H9 (cell line): ENCODE measurements at regions not wholly inside any gene's neighbourhood (a gene's known extent, or its start where the extent isn't known, plus 50 kb on each side); places are given as distances from the start of the nearest gene placed in this dataset.

Source experiments
- DNase-seq: peaks from one replicate; pipeline ENCODE4 v3.0.0-alpha.2; 2017
- H2AFZ ChIP-seq: one replicate; pipeline ENCODE4 v1.6.1; 2013; ENCODE audit warnings: mild to moderate bottlenecking, low read length, control low read depth, moderate library complexity
- H2AK5ac ChIP-seq: 2 replicates; pipeline ENCODE4 v1.6.1; 2013; ENCODE audit warnings: low read length, control low read depth, mixed read lengths; ENCODE audit not compliant: insufficient read length
- H2BK120ac ChIP-seq: one replicate; pipeline ENCODE4 v1.6.1; 2013; ENCODE audit warnings: low read depth, mild to moderate bottlenecking, low read length, control low read depth, inconsistent platforms; ENCODE audit not compliant: poor library complexity, severe bottlenecking
- H2BK12ac ChIP-seq: 2 replicates; pipeline ENCODE4 v1.6.1; 2013; ENCODE audit warnings: low read length, control low read depth, mixed read lengths, low read depth; ENCODE audit not compliant: insufficient read length
- H2BK15ac ChIP-seq: 2 replicates; pipeline ENCODE4 v1.6.1; 2013; ENCODE audit warnings: low read depth, low read length, control low read depth
- H2BK20ac ChIP-seq: one replicate; pipeline ENCODE4 v1.6.1; 2013; ENCODE audit warnings: low read depth, mild to moderate bottlenecking, low read length, control low read depth, inconsistent platforms; ENCODE audit not compliant: poor library complexity, severe bottlenecking
- H2BK5ac ChIP-seq: 2 replicates; pipeline ENCODE4 v1.6.1; 2013; ENCODE audit warnings: low read length, control low read depth, mixed read lengths; ENCODE audit not compliant: insufficient read length
- H3K14ac ChIP-seq: 2 replicates; pipeline ENCODE4 v1.6.1; 2013; ENCODE audit warnings: low read length, control low read depth; ENCODE audit not compliant: insufficient read depth
- H3K18ac ChIP-seq: 2 replicates; pipeline ENCODE4 v1.6.1; 2013; ENCODE audit warnings: low read depth, mild to moderate bottlenecking, mixed read lengths, low read length, control low read depth; ENCODE audit not compliant: insufficient read length
- H3K23ac ChIP-seq: 2 replicates; pipeline ENCODE4 v1.6.1; 2013; ENCODE audit warnings: low read length, control low read depth, mixed read lengths, low read depth; ENCODE audit not compliant: insufficient read length
- H3K23me2 ChIP-seq: 2 replicates; pipeline ENCODE4 v1.6.1; 2013; ENCODE audit warnings: low read depth, mild to moderate bottlenecking, mixed read lengths, low read length, control low read depth; ENCODE audit not compliant: insufficient read length, poor library complexity, severe bottlenecking
- H3K27ac ChIP-seq: 2 replicates; pipeline ENCODE4 v1.5.1; 2013; ENCODE audit warnings: low read length, control low read depth, mixed read lengths, low read depth; ENCODE audit not compliant: insufficient read length
- H3K27me3 ChIP-seq: 2 replicates; pipeline ENCODE4 v1.6.1; 2013; ENCODE audit warnings: low read length, control low read depth, inconsistent platforms; ENCODE audit not compliant: insufficient read depth
- H3K4ac ChIP-seq: 2 replicates; pipeline ENCODE4 v1.6.1; 2013; ENCODE audit warnings: low read depth, mild to moderate bottlenecking, control low read depth, inconsistent platforms, low read length, moderate library complexity
- H3K4me1 ChIP-seq: 2 replicates; pipeline ENCODE4 v1.6.1; 2013; ENCODE audit warnings: low read length, control low read depth, inconsistent platforms; ENCODE audit not compliant: insufficient read depth
- H3K4me2 ChIP-seq: 2 replicates; pipeline ENCODE4 v1.6.1; 2013; ENCODE audit warnings: low read length, control low read depth, mixed read lengths; ENCODE audit not compliant: insufficient read length, insufficient read depth
- H3K56ac ChIP-seq: 2 replicates; pipeline ENCODE4 v1.6.1; 2013; ENCODE audit warnings: low read depth, mild to moderate bottlenecking, mixed read lengths, low read length, control low read depth; ENCODE audit not compliant: insufficient read length
- H3K79me1 ChIP-seq: 2 replicates; pipeline ENCODE4 v1.6.1; 2013; ENCODE audit warnings: low read depth, mild to moderate bottlenecking, moderate library complexity, low read length, control low read depth, inconsistent platforms; ENCODE audit not compliant: insufficient read depth, poor library complexity, severe bottlenecking
- H3K79me2 ChIP-seq: 2 replicates; pipeline ENCODE4 v1.6.1; 2013; ENCODE audit warnings: low read length, control low read depth, inconsistent platforms; ENCODE audit not compliant: insufficient read depth
- H3K9ac ChIP-seq: 2 replicates; pipeline ENCODE4 v1.6.1; 2013; ENCODE audit warnings: low read length, control low read depth, mixed read lengths; ENCODE audit not compliant: insufficient read length; ENCODE audit errors: extremely low read depth
- H3K9me3 ChIP-seq: one replicate; pipeline ENCODE4 v1.6.1; 2013; ENCODE audit warnings: low read depth, low read length, inconsistent platforms; ENCODE audit not compliant: control insufficient read depth
- H3T11ph ChIP-seq: one replicate; pipeline ENCODE4 v1.6.1; 2013; ENCODE audit warnings: mild to moderate bottlenecking, low read length, control low read depth, inconsistent platforms
- H4K20me1 ChIP-seq: one replicate; pipeline ENCODE4 v1.6.1; 2013; ENCODE audit not compliant: control insufficient read depth, insufficient read length, insufficient read depth
- H4K5ac ChIP-seq: 2 replicates; pipeline ENCODE4 v1.6.1; 2013; ENCODE audit warnings: low read depth, mild to moderate bottlenecking, mixed read lengths, low read length, control low read depth; ENCODE audit not compliant: insufficient read length
- H4K8ac ChIP-seq: replicated peaks from 2 replicates; pipeline ENCODE4 v1.6.1; 2013; ENCODE audit warnings: low read length, control low read depth, mixed read lengths, low read depth; ENCODE audit not compliant: insufficient read length
- H4K91ac ChIP-seq: 2 replicates; pipeline ENCODE4 v1.6.1; 2013; ENCODE audit warnings: low read depth, mild to moderate bottlenecking, moderate library complexity, mixed read lengths, low read length, control low read depth; ENCODE audit not compliant: insufficient read length
- H3K27ac Mint-ChIP-seq, 3 experiments: 2 replicates in 2 of 3; 3 replicates in 1 of 3; pipeline ENCODE4 v1.8.0; 2020 to 2021; ENCODE audit warnings: mixed read lengths in 3 of 3, mild to moderate bottlenecking in 1 of 3, moderate library complexity in 1 of 3
- H3K27me3 Mint-ChIP-seq: 2 replicates; pipeline ENCODE4 v1.8.0; 2021; ENCODE audit warnings: low read depth, mild to moderate bottlenecking, moderate library complexity, mixed read lengths
- H3K36me3 Mint-ChIP-seq, 3 experiments: 2 replicates in 2 of 3; 3 replicates in 1 of 3; pipeline ENCODE4 v1.8.0; 2020 to 2021; ENCODE audit warnings: low read depth in 3 of 3, mixed read lengths in 3 of 3; ENCODE audit not compliant: insufficient read depth in 1 of 3
- H3K4me1 Mint-ChIP-seq, 2 experiments: 2 replicates each; pipeline ENCODE4 v1.8.0; 2020; ENCODE audit warnings: mixed read lengths in 2 of 2
- H3K4me3 Mint-ChIP-seq, 2 experiments: 2 replicates in 1 of 2; 3 replicates in 1 of 2; pipeline ENCODE4 v1.8.0; 2020 to 2021; ENCODE audit warnings: mild to moderate bottlenecking in 2 of 2, mixed read lengths in 2 of 2, moderate library complexity in 1 of 2
- H3K9me3 Mint-ChIP-seq, 2 experiments: 2 replicates in 1 of 2; 3 replicates in 1 of 2; pipeline ENCODE4 v1.8.0; 2020; ENCODE audit warnings: mild to moderate bottlenecking in 2 of 2, mixed read lengths in 2 of 2, moderate library complexity in 1 of 2
- CTCF ChIP-seq: fragments of 200-600 bp; sonication (generic); conservative IDR thresholded peaks from 3 replicates; pipeline ENCODE4 v1.8.0; 2021; ENCODE audit warnings: antibody characterized with exemption, mild to moderate bottlenecking
- WGBS: extraction: QIAGEN DNeasy Blood & Tissue Kit; methylation state at CpG from one replicate; pipeline ENCODE4 v1.1.7; 2013; ENCODE audit warnings: missing lambda C conversion rate, low lambda C conversion rate, mixed read lengths; ENCODE audit not compliant: insufficient read length; ENCODE audit errors: extremely low coverage; 5-methylcytosine and 5-hydroxymethylcytosine counted together

- H3K36me3 Mint-ChIP-seq: no peaks in the 10 kb centered on the region
- Histone ChIP-seq H3K4ac (no peak overlapping the region), H3K27me3 (no peaks in the 10 kb centered on the region), H3K14ac (no peak overlapping the region), H3K79me2 (no peaks in the 10 kb centered on the region), H3K4me1 (no peaks in the 10 kb centered on the region), H3T11ph (no peak overlapping the region), H4K91ac (no peak overlapping the region), H2BK12ac (no peak overlapping the region), H3K23ac (no peak overlapping the region), H3K9ac (no peak overlapping the region), H4K5ac (no peak overlapping the region), H3K56ac (no peak overlapping the region), H3K27ac (no peak overlapping the region), H3K4me2 (no peak overlapping the region), H2AK5ac (no peak overlapping the region), H2BK5ac (no peak overlapping the region), H4K8ac (no peak overlapping the region), H2AFZ (no peak overlapping the region), H2BK15ac (no peak overlapping the region), H3K79me1 (no peaks in the 10 kb centered on the region), H2BK20ac (no peak overlapping the region), H2BK120ac (no peak overlapping the region), H3K18ac (no peak overlapping the region), H3K23me2 (no peaks in the 10 kb centered on the region), H4K20me1 (no peaks in the 10 kb centered on the region), H3K9me3 (no peaks in the 10 kb centered on the region)
- no peaks in the 10 kb centered on the region for H3K9me3 Mint-ChIP-seq
- TF ChIP-seq CTCF: no peak
- no peaks in the 10 kb centered on the region for H3K4me1 Mint-ChIP-seq
- no CpG with 5 or more reads among the region's 2 CpGs for WGBS
- no peak for DNase-seq
- H3K27me3 Mint-ChIP-seq: no peaks in the 10 kb centered on the region
- H3K27ac Mint-ChIP-seq: no peak overlapping the region
- no peak overlapping the region; a peak in 1 of 5 replicates for H3K4me3 Mint-ChIP-seq
Observed at GRCh38 chr11:127862406-127862805, 725.0 kb downstream of the ETS1 start.
